Muscle layer of duodenum (tissue), 2 donors: ENCODE measurements at regions not wholly inside any gene's neighbourhood (a gene's known extent, or its start where the extent isn't known, plus 50 kb on each side); places are given as distances from the start of the nearest gene placed in this dataset.
"Not testable (repeated sequence)": the region's sequence is repeated elsewhere in the genome, so short reads cannot be mapped to it uniquely, and the experiment has no call there.

ENCODE experiments used
- H3K27ac ChIP-seq: one replicate; pipeline ENCODE4 v1.7.0; 2013; ENCODE audit warnings: mild to moderate bottlenecking, low read length
- H3K27me3 ChIP-seq: one replicate; pipeline ENCODE4 v1.7.0; 2013; ENCODE audit warnings: low read depth, mild to moderate bottlenecking, control low read depth, low read length
- H3K36me3 ChIP-seq, 2 donors: one replicate each; pipeline ENCODE4 v1.7.0; 2013; ENCODE audit warnings: low read length in 2 of 2, control low read depth in 1 of 2, mild to moderate bottlenecking in 1 of 2; ENCODE audit not compliant: insufficient read depth in 2 of 2, control insufficient read depth in 1 of 2
- H3K4me1 ChIP-seq, 2 donors: one replicate each; pipeline ENCODE4 v1.7.0; 2013; ENCODE audit warnings: low read length in 2 of 2, mild to moderate bottlenecking in 2 of 2, control low read depth in 1 of 2, moderate library complexity in 1 of 2; ENCODE audit not compliant: insufficient read depth in 2 of 2, control insufficient read depth in 1 of 2
- H3K4me3 ChIP-seq, 2 donors: one replicate each; pipeline ENCODE4 v1.7.0; 2013; ENCODE audit warnings: low read length in 2 of 2, low read depth in 1 of 2, mild to moderate bottlenecking in 1 of 2
- H3K9me3 ChIP-seq, 2 donors: one replicate each; pipeline ENCODE4 v1.7.0; 2013; ENCODE audit warnings: low read length in 2 of 2, control low read depth in 1 of 2, mild to moderate bottlenecking in 1 of 2; ENCODE audit not compliant: control insufficient read depth in 1 of 2
- donor health status: healthy.

GRCh38 chrX:133483771-133484170, 68.5 kb upstream of the GPC4 start:
- H3K27me3 ChIP-seq, H3K4me1 ChIP-seq, H3K9me3 ChIP-seq, H3K36me3 ChIP-seq, H3K27ac ChIP-seq, H3K4me3 ChIP-seq: not testable (repeated sequence)

DNA sequence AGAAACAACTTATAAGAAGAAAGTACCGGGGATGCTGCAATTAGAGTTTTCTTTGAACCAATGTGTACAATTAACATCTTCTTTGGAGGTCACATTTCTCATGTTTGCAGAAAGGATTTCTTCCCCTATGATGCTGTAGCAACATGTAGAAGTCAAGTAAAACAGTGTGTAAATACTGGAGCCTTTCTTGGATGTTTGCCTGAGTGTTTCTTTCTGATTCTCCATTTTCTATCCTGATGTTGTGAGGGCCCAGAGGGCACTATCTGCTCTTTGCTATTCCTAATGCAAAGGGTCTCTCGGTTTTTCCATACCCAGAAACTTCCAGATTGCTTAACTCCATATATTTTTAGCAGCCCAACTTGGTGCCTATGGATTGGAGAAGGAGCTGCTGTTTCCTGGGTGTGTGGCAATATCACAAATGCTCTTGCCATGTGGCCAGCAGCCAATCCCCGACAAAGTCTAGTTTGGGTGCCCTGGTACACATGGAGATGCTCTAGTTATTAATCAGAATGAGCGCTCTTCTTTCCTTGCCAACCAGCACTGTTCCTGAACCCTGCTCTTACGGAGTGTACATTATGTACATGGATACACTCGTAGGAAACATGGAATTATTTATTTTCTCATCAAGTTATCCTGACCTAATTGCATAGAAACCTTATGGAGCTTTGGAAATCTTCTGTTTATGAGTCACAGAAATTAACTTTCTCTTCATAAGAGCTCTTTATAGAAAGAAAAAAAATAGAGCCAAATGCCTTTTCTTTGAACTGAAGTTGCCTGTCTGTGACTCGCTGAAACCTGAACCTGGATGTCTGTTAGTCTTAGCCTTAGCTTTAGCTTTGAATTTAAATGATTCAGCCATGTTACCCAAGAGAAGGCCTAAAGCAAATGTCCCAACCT, 67.0 kb upstream of the GPC4 start:
- Histone ChIP-seq H3K36me3 (no peaks in the 10 kb centered on the region), H3K4me1 (peaks cover 0 to 3% of the 10 kb centered on the region in 2 donors), H3K27me3 (no peaks in the 10 kb centered on the region), H3K9me3 (no peaks in the 10 kb centered on the region), H3K4me3 (no peak overlapping the region), H3K27ac (peak overlapping the region; percentile 23)

- H3K4me3 ChIP-seq, result no peak overlapping the region
- no peaks in the 10 kb centered on the region for H3K27me3 ChIP-seq
- H3K4me1 ChIP-seq, result peaks cover 0 to 3% of the 10 kb centered on the region in 2 donors
- no peaks in the 10 kb centered on the region for H3K9me3 ChIP-seq
- no peaks in the 10 kb centered on the region for H3K36me3 ChIP-seq
- no peak overlapping the region for H3K27ac ChIP-seq
Measured at GRCh38 chrX:133477986-133478385, 62.7 kb upstream of the GPC4 start.

GRCh38 chrX:133475953-133476352, 60.7 kb upstream of the GPC4 start:
- H3K36me3 ChIP-seq, result no peaks in the 10 kb centered on the region
- no peaks in the 10 kb centered on the region for H3K27me3 ChIP-seq
- H3K4me1 ChIP-seq, result peaks cover 0 to 3% of the 10 kb centered on the region in 2 donors
- no peak overlapping the region for H3K27ac ChIP-seq
- no peak overlapping the region for H3K4me3 ChIP-seq
- no peaks in the 10 kb centered on the region for H3K9me3 ChIP-seq

- H3K27ac ChIP-seq, result no peak overlapping the region
- H3K9me3 ChIP-seq, result no peaks in the 10 kb centered on the region
- no peak overlapping the region for H3K4me3 ChIP-seq
- no peaks in the 10 kb centered on the region for H3K36me3 ChIP-seq
- no peaks in the 10 kb centered on the region for H3K27me3 ChIP-seq
- peaks cover 0 to 3% of the 10 kb centered on the region in 2 donors for H3K4me1 ChIP-seq
Measured at GRCh38 chrX:133475521-133475920, 60.2 kb upstream of the GPC4 start.

DNA sequence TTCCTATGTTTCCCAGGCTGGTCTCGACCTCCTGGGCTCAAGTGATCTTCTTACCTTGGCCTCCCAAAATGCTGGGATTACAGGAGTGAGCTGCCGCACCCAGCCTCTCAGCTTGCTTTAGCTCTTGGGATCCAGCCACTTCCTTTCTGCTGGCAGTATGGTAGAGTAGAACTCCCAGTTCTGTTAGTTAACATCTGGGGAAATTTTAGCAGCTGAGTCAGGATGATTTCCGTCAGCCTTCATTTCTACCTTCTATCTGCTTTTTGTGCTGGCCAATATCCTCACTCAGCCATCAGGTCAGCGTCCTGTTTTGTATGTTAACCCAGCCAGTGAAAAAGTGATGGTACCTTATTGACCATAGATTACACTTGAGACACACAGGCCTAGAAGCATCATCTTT, 59.3 kb upstream of the GPC4 start:
- H3K27ac ChIP-seq, result no peak overlapping the region
- no peak overlapping the region for H3K4me3 ChIP-seq
- no peaks in the 10 kb centered on the region for H3K36me3 ChIP-seq
- peaks cover 0 to 3% of the 10 kb centered on the region in 2 donors for H3K4me1 ChIP-seq
- H3K27me3 ChIP-seq, result no peaks in the 10 kb centered on the region
- H3K9me3 ChIP-seq, result no peaks in the 10 kb centered on the region

GRCh38 chrX:133473451-133473850, 58.2 kb upstream of the GPC4 start:
- no peaks in the 10 kb centered on the region for H3K9me3 ChIP-seq
- no peak overlapping the region for H3K4me3 ChIP-seq
- no peak overlapping the region for H3K27ac ChIP-seq
- H3K36me3 ChIP-seq, result no peaks in the 10 kb centered on the region
- H3K4me1 ChIP-seq, result peaks cover 0 to 3% of the 10 kb centered on the region in 2 donors
- no peaks in the 10 kb centered on the region for H3K27me3 ChIP-seq

GRCh38 chrX:133468051-133468450, 52.8 kb upstream of the GPC4 start:
- Histone ChIP-seq H3K36me3 (no peaks in the 10 kb centered on the region), H3K9me3 (no peaks in the 10 kb centered on the region), H3K27me3 (no peaks in the 10 kb centered on the region), H3K27ac (no peak overlapping the region), H3K4me3 (no peak overlapping the region), H3K4me1 (no peaks in the 10 kb centered on the region)

GRCh38 chrX:133465254-133465653, 50.0 kb upstream of the GPC4 start:
- Histone ChIP-seq H3K27me3 (no peaks in the 10 kb centered on the region), H3K27ac (no peak overlapping the region), H3K4me1 (no peaks in the 10 kb centered on the region), H3K9me3 (no peaks in the 10 kb centered on the region), H3K36me3 (no peaks in the 10 kb centered on the region), H3K4me3 (no peak overlapping the region)
